ENCODE measurements at regions not wholly inside any gene's neighbourhood (a gene's known extent, or its start where the extent isn't known, plus 50 kb on each side); places are given as distances from the start of the nearest gene placed in this dataset.
"Not testable (repeated sequence)": the region's sequence is repeated elsewhere in the genome, so short reads cannot be mapped to it uniquely, and the experiment has no call there.

GRCh38 chr1:190808035-190808434, 330.4 kb upstream of the BRINP3 start:
- Mint-ChIP-seq H3K4me1 (ENCODE audit: low read depth in 2 of 2) (no peaks in the 10 kb centered on the region), H3K27ac (no peak overlapping the region), H3K27me3 (no peaks in the 10 kb centered on the region), H3K9me3 (peaks cover 21% of the 10 kb centered on the region), H3K36me3 (peaks cover 11% of the 10 kb centered on the region), H3K4me3 (no peak overlapping the region)
- no peak for ATAC-seq
- no peak for DNase-seq (ENCODE audit: low spot score)

GRCh38 chr1:190809312-190809711, 331.6 kb upstream of the BRINP3 start:
- no peak for ATAC-seq
- no peak overlapping the region for H3K27ac Mint-ChIP-seq
- H3K4me3 Mint-ChIP-seq = no peak overlapping the region
- peaks cover 16% of the 10 kb centered on the region for H3K36me3 Mint-ChIP-seq
- no peak for DNase-seq (ENCODE audit: low spot score)
- peaks cover 26% of the 10 kb centered on the region for H3K9me3 Mint-ChIP-seq
- no peaks in the 10 kb centered on the region for H3K4me1 Mint-ChIP-seq (ENCODE audit: low read depth in 2 of 2)
- H3K27me3 Mint-ChIP-seq = no peaks in the 10 kb centered on the region

- Mint-ChIP-seq H3K9me3 (peaks cover 29% of the 10 kb centered on the region), H3K4me1 (ENCODE audit: low read depth in 2 of 2) (no peaks in the 10 kb centered on the region), H3K27me3 (no peaks in the 10 kb centered on the region), H3K27ac (no peak overlapping the region), H3K36me3 (peaks cover 16% of the 10 kb centered on the region), H3K4me3 (no peak overlapping the region)
- DNase-seq (ENCODE audit: low spot score) = no peak
- no peak for ATAC-seq
These were observed 335.3 kb upstream of the BRINP3 start for GRCh38 chr1:190812996-190813395.

GRCh38 chr1:190832511-190832910, 354.8 kb upstream of the BRINP3 start:
- Mint-ChIP-seq H3K36me3 (peaks cover under 1% of the 10 kb centered on the region), H3K27me3 (no peaks in the 10 kb centered on the region), H3K9me3 (peaks cover 7% of the 10 kb centered on the region), H3K4me1 (ENCODE audit: low read depth in 2 of 2) (no peaks in the 10 kb centered on the region), H3K4me3 (no peak overlapping the region), H3K27ac (no peak overlapping the region)
- DNase-seq (ENCODE audit: low spot score) (no peak), ATAC-seq (no peak)

- no peaks in the 10 kb centered on the region for H3K4me1 Mint-ChIP-seq (ENCODE audit: low read depth in 2 of 2)
- peaks cover 6% of the 10 kb centered on the region for H3K36me3 Mint-ChIP-seq
- ATAC-seq (no peak), DNase-seq (ENCODE audit: low spot score) (no peak)
- no peak overlapping the region for H3K27ac Mint-ChIP-seq
- H3K9me3 Mint-ChIP-seq = peaks cover 11% of the 10 kb centered on the region
- no peaks in the 10 kb centered on the region for H3K27me3 Mint-ChIP-seq
- H3K4me3 Mint-ChIP-seq = no peak overlapping the region
These were observed 358.0 kb upstream of the BRINP3 start for GRCh38 chr1:190835658-190836057.

- not testable (repeated sequence) for H3K27ac Mint-ChIP-seq, H3K36me3 Mint-ChIP-seq
- peaks cover 11% of the 10 kb centered on the region for H3K9me3 Mint-ChIP-seq
These were observed 359.5 kb upstream of the BRINP3 start for GRCh38 chr1:190837200-190837599.

GRCh38 chr1:190837888-190838287, 360.2 kb upstream of the BRINP3 start:
- peaks cover 6% of the 10 kb centered on the region for H3K36me3 Mint-ChIP-seq
- no peaks in the 10 kb centered on the region for H3K4me1 Mint-ChIP-seq (ENCODE audit: low read depth in 2 of 2)
- no peak for ATAC-seq
- no peak for DNase-seq (ENCODE audit: low spot score)
- H3K9me3 Mint-ChIP-seq = peaks cover 13% of the 10 kb centered on the region
- no peak overlapping the region for H3K4me3 Mint-ChIP-seq
- H3K27ac Mint-ChIP-seq = no peak overlapping the region
- H3K27me3 Mint-ChIP-seq = no peaks in the 10 kb centered on the region

More at GRCh38 chr1:190837200-190837599, 359.5 kb upstream of the BRINP3 start:
- not testable (repeated sequence) for H3K27me3 Mint-ChIP-seq; H3K4me1 Mint-ChIP-seq (ENCODE audit: low read depth in 2 of 2); DNase-seq (ENCODE audit: low spot score); H3K4me3 Mint-ChIP-seq; ATAC-seq

- Mint-ChIP-seq H3K9me3 (peaks cover 7% of the 10 kb centered on the region), H3K27me3 (no peaks in the 10 kb centered on the region), H3K27ac (no peak overlapping the region), H3K4me3 (no peak overlapping the region), H3K36me3 (no peaks in the 10 kb centered on the region), H3K4me1 (ENCODE audit: low read depth in 2 of 2) (no peaks in the 10 kb centered on the region)
- DNase-seq (ENCODE audit: low spot score) (no peak), ATAC-seq (no peak)
These were observed 369.5 kb upstream of the BRINP3 start for GRCh38 chr1:190847166-190847565.

GRCh38 chr1:190849346-190849745, 371.7 kb upstream of the BRINP3 start:
- H3K36me3 Mint-ChIP-seq = no peaks in the 10 kb centered on the region
- DNase-seq (ENCODE audit: low spot score) = no peak
- no peak overlapping the region for H3K27ac Mint-ChIP-seq
- no peaks in the 10 kb centered on the region for H3K27me3 Mint-ChIP-seq
- H3K9me3 Mint-ChIP-seq = peaks cover 7% of the 10 kb centered on the region
- no peak overlapping the region for H3K4me3 Mint-ChIP-seq
- no peak for ATAC-seq
- H3K4me1 Mint-ChIP-seq (ENCODE audit: low read depth in 2 of 2) = no peaks in the 10 kb centered on the region

- DNase-seq (ENCODE audit: low spot score) = no peak
- H3K36me3 Mint-ChIP-seq = no peaks in the 10 kb centered on the region
- no peaks in the 10 kb centered on the region for H3K27me3 Mint-ChIP-seq
- H3K4me3 Mint-ChIP-seq = no peak overlapping the region
- H3K27ac Mint-ChIP-seq = no peak overlapping the region
- peaks cover 13% of the 10 kb centered on the region for H3K9me3 Mint-ChIP-seq
- H3K4me1 Mint-ChIP-seq (ENCODE audit: low read depth in 2 of 2) = no peaks in the 10 kb centered on the region
- ATAC-seq = no peak
These were observed 374.9 kb upstream of the BRINP3 start for GRCh38 chr1:190852611-190853010.

GRCh38 chr1:190858140-190858539, 380.5 kb upstream of the BRINP3 start:
- Mint-ChIP-seq H3K9me3 (peaks cover 29% of the 10 kb centered on the region), H3K4me1 (ENCODE audit: low read depth in 2 of 2) (no peaks in the 10 kb centered on the region), H3K27ac (no peak overlapping the region), H3K36me3 (peaks cover 5% of the 10 kb centered on the region), H3K27me3 (no peaks in the 10 kb centered on the region), H3K4me3 (no peak overlapping the region)
- DNase-seq (ENCODE audit: low spot score) (no peak), ATAC-seq (no peak)

- no peaks in the 10 kb centered on the region for H3K27me3 Mint-ChIP-seq
- peaks cover 17% of the 10 kb centered on the region for H3K9me3 Mint-ChIP-seq
- H3K4me1 Mint-ChIP-seq (ENCODE audit: low read depth in 2 of 2) = no peaks in the 10 kb centered on the region
- H3K27ac Mint-ChIP-seq = no peak overlapping the region
- DNase-seq (ENCODE audit: low spot score) = no peak
- no peak overlapping the region for H3K4me3 Mint-ChIP-seq
- H3K36me3 Mint-ChIP-seq = peaks cover 5% of the 10 kb centered on the region
- ATAC-seq = no peak
These were observed 386.5 kb upstream of the BRINP3 start for GRCh38 chr1:190864013-190864641.

- Mint-ChIP-seq H3K4me3 (no peak overlapping the region), H3K4me1 (ENCODE audit: low read depth in 2 of 2) (no peaks in the 10 kb centered on the region), H3K27ac (no peak overlapping the region)
These were observed 402.7 kb upstream of the BRINP3 start for GRCh38 chr1:190880352-190880751.

GRCh38 chr1:190881064-190881463, 403.4 kb upstream of the BRINP3 start:
- Mint-ChIP-seq H3K9me3 (peaks cover 17% of the 10 kb centered on the region), H3K4me3 (no peak overlapping the region), H3K36me3 (peaks cover 3% of the 10 kb centered on the region), H3K4me1 (ENCODE audit: low read depth in 2 of 2) (no peaks in the 10 kb centered on the region), H3K27me3 (no peaks in the 10 kb centered on the region), H3K27ac (no peak overlapping the region)
- ATAC-seq = no peak
- no peak for DNase-seq (ENCODE audit: low spot score)

More at GRCh38 chr1:190880352-190880751, 402.7 kb upstream of the BRINP3 start:
- DNase-seq (ENCODE audit: low spot score) (no peak), ATAC-seq (no peak)
- Mint-ChIP-seq H3K27me3 (no peaks in the 10 kb centered on the region), H3K36me3 (no peaks in the 10 kb centered on the region), H3K9me3 (peaks cover 16% of the 10 kb centered on the region)

GRCh38 chr1:190897233-190897632, 419.6 kb upstream of the BRINP3 start:
- DNase-seq (ENCODE audit: low spot score) = no peak
- no peak for ATAC-seq
- peaks cover 21% of the 10 kb centered on the region for H3K9me3 Mint-ChIP-seq
- peaks cover 15% of the 10 kb centered on the region for H3K36me3 Mint-ChIP-seq
- no peak overlapping the region for H3K27ac Mint-ChIP-seq
- H3K4me1 Mint-ChIP-seq (ENCODE audit: low read depth in 2 of 2) = no peaks in the 10 kb centered on the region
- no peak overlapping the region for H3K4me3 Mint-ChIP-seq
- no peaks in the 10 kb centered on the region for H3K27me3 Mint-ChIP-seq

All from natural killer cell treated with Interleukin-12 subunit alpha and Interleukin-12 subunit beta and Interleukin-15 and Interleukin-18, amount 100 ng/mL, for 72 hours (primary cell).